Skeletal muscle tissue (tissue), 3 donors: ENCODE measurements at regions not wholly inside any gene's neighbourhood (a gene's known extent, or its start where the extent isn't known, plus 50 kb on each side); places are given as distances from the start of the nearest gene placed in this dataset.
"Not testable (repeated sequence)": the region's sequence is repeated elsewhere in the genome, so short reads cannot be mapped to it uniquely, and the experiment has no call there.

Experiments
- H3K27ac ChIP-seq: one replicate; pipeline ENCODE4 v1.7.0; 2013; ENCODE audit warnings: mild to moderate bottlenecking, low read depth, low read length, inconsistent platforms
- H3K27me3 ChIP-seq, 3 donors: one replicate each; pipeline ENCODE4 v1.7.0; 2013; ENCODE audit warnings: low read length in 3 of 3; ENCODE audit not compliant: control insufficient read depth in 3 of 3, insufficient read depth in 3 of 3
- H3K36me3 ChIP-seq, 3 donors: one replicate each; pipeline ENCODE4 v1.7.0; 2013; ENCODE audit warnings: low read length in 3 of 3; ENCODE audit not compliant: control insufficient read depth in 3 of 3, insufficient read depth in 3 of 3
- H3K4me1 ChIP-seq, 3 donors: one replicate each; pipeline ENCODE4 v1.7.0; 2013; ENCODE audit warnings: low read length in 3 of 3, mild to moderate bottlenecking in 3 of 3; ENCODE audit not compliant: control insufficient read depth in 3 of 3, insufficient read depth in 3 of 3
- H3K4me3 ChIP-seq, 3 donors: one replicate each; pipeline ENCODE4 v1.7.0; 2013; ENCODE audit warnings: low read length in 3 of 3
- H3K9ac ChIP-seq, 3 donors: one replicate each; pipeline ENCODE4 v1.7.0; 2013; ENCODE audit warnings: low read length in 3 of 3, mild to moderate bottlenecking in 3 of 3, moderate library complexity in 2 of 3, low read depth in 1 of 3
- H3K9me3 ChIP-seq, 3 donors: one replicate each; pipeline ENCODE4 v1.7.0; 2013; ENCODE audit warnings: low read length in 3 of 3; ENCODE audit not compliant: control insufficient read depth in 3 of 3
- donor health status: Osteomylitis.

DNA sequence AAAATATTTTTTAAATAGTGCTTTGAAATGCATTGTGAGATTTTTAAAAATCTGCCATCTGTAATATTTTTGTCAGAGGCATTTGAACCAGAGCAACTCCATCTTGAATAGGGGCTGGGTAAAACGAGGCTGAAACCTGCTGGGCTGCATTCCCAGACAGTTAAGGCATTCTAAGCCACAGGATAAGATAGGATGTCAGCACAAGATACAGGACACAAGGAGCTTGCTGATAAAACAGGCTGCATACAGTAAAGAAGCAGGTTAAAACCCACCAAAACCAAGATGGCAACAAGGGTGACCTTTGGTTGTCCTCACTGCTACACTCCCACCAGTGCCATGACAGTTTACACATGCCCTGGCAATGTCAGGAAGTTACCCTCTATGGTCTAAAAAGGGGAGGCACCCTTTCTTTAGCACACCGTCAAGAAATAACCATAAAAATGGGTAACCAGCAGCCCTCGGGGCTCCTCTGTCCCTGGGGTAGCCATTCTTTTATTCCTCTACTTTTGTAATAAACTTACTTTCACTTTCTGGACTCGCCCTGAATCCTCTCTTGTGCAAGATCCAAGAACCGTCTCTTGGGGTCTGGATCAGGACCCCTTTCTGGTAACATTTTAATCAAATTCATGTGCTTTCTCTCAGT lies 273.7 kb downstream of the SEMA3D start:
- Histone ChIP-seq H3K9me3 (no peaks in the 10 kb centered on the region), H3K4me3 (peak overlapping the region in 1 of 3 donors; percentile 27), H3K27me3 (no peaks in the 10 kb centered on the region), H3K4me1 (no peaks in the 10 kb centered on the region), H3K9ac (no peak overlapping the region), H3K36me3 (no peaks in the 10 kb centered on the region), H3K27ac (no peak overlapping the region)

DNA sequence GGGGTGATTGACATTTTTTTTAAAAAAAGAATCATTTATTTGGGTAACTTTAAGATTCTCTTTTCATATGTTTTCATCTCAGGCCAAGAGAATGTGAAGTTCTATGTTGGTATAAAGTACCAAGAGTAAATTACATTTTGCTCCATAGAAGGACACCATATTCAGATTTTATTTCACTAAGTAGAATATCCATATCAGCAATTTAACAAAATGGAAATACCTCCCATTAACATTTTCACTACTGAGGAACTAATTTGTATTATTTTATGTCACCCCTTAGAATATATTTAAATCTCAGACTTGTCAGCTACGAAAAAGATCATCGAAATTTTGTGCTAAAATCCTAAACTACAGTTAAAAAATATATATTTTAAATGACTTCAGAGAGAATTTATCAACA lies 274.3 kb downstream of the SEMA3D start:
- H3K27me3 ChIP-seq = no peaks in the 10 kb centered on the region

GRCh38 chr7:84912018-84912417 lies 274.8 kb downstream of the SEMA3D start:
- H3K9me3 ChIP-seq = no peaks in the 10 kb centered on the region
- H3K4me1 ChIP-seq = no peaks in the 10 kb centered on the region
- H3K4me3 ChIP-seq = no peak overlapping the region
- H3K36me3 ChIP-seq = no peaks in the 10 kb centered on the region
- H3K27ac ChIP-seq = no peak overlapping the region
- no peaks in the 10 kb centered on the region for H3K27me3 ChIP-seq
- H3K9ac ChIP-seq = no peak overlapping the region

More for the DNA sequence above, 274.3 kb downstream of the SEMA3D start:
- Histone ChIP-seq H3K27ac (no peak overlapping the region), H3K9ac (no peak overlapping the region), H3K4me3 (no peak overlapping the region), H3K4me1 (no peaks in the 10 kb centered on the region), H3K36me3 (no peaks in the 10 kb centered on the region), H3K9me3 (no peaks in the 10 kb centered on the region)

GRCh38 chr7:84911077-84911476 lies 275.8 kb downstream of the SEMA3D start:
- Histone ChIP-seq H3K36me3 (no peaks in the 10 kb centered on the region), H3K4me3 (no peak overlapping the region), H3K27me3 (no peaks in the 10 kb centered on the region), H3K9me3 (no peaks in the 10 kb centered on the region), H3K27ac (no peak overlapping the region), H3K4me1 (no peaks in the 10 kb centered on the region), H3K9ac (no peak overlapping the region)

DNA sequence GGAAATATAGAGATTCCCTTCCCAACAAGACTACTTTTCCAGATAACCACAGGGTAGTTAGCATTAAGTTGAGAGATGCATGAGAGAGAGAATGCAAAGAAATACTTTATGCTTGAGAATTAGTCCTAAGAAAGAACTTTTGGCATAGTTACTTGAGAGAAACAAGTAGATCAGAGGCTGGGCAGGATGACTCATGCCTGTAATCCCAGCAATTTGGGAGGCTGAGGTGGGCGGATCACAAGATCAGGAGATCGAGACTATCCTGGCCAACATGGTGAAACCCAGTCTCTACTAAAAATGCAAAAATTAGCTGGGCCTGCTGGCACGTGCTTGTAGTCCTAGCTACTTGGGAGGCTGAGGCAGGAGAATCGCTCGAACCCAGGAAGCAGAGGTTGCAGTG lies 276.5 kb downstream of the SEMA3D start:
- not testable (repeated sequence) for H3K36me3 ChIP-seq, H3K4me3 ChIP-seq, H3K9me3 ChIP-seq, H3K9ac ChIP-seq, H3K27me3 ChIP-seq, H3K4me1 ChIP-seq, H3K27ac ChIP-seq

DNA sequence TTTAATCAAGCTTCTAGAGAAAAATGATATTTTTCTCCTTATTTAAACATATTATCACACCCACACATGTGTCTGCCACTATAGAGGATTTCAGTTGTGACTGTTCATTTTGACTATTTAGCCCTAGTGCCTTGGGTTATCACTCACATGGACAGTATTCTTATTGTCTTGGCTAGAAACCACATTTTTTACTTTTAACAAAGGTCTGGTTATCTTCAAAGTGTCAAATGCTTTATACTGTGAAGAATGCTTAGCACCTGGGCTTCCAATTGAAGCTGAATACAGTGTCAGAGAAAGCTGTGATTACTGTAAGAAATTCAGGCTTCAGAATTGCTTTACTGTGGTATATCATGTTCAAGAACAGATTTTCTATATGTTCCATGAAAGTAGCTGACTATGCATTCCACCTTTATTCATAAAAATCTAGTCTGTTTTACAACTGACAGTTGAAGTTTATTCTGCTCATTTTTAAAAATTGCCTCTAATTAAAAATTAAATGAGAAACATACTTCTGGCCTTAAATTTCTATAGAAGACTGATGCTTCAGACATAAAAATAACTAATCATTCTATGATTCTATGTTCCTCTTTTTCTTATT lies 278.6 kb downstream of the SEMA3D start:
- H3K36me3 ChIP-seq = no peaks in the 10 kb centered on the region
- H3K4me1 ChIP-seq = no peaks in the 10 kb centered on the region
- no peaks in the 10 kb centered on the region for H3K9me3 ChIP-seq
- H3K4me3 ChIP-seq = no peak overlapping the region
- H3K9ac ChIP-seq = no peak overlapping the region
- no peaks in the 10 kb centered on the region for H3K27me3 ChIP-seq
- H3K27ac ChIP-seq = no peak overlapping the region

DNA sequence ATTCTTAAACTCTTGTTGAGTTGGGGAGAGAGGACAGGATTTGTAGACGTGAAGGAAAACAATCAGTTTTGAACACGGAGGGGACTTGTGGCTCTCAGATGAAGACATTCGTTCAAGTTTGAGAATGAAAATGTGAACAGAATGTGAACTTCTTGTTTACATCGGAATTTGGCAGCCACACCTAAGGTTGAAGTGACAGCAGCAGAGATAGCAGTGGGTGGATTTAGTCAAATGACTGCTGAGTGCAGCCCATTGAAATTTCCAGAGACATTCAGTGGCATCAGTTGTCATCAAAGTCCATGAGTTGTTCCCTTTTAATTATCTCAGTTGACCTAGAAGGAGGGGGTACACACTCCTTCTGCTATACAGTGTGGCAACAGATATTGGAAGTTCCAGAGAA lies 280.0 kb downstream of the SEMA3D start:
- Histone ChIP-seq H3K27me3 (no peaks in the 10 kb centered on the region), H3K9me3 (no peaks in the 10 kb centered on the region), H3K4me3 (no peak overlapping the region), H3K27ac (no peak overlapping the region), H3K9ac (no peak overlapping the region), H3K4me1 (no peaks in the 10 kb centered on the region), H3K36me3 (no peaks in the 10 kb centered on the region)

DNA sequence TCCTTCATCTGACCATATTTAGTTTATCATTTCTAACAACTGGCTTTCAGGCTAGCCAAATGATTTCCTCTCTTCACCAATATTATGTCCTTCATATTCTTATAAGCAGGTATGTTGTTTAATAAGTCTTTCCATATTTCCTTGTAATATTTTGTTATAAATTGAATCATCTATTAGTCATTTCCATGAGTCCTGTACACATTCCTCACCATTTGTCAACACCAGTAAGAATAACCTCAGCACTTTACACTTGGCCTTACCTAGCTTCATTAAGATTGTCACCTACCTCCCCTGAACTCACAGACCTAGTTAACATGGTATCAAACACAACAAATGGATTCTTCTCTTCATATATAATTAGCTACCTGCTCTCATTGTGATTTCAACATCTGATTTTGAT lies 282.3 kb downstream of the SEMA3D start:
- Histone ChIP-seq H3K4me1 (no peaks in the 10 kb centered on the region), H3K4me3 (no peak overlapping the region), H3K9ac (no peak overlapping the region), H3K27me3 (no peaks in the 10 kb centered on the region), H3K36me3 (no peaks in the 10 kb centered on the region), H3K9me3 (no peaks in the 10 kb centered on the region), H3K27ac (no peak overlapping the region)

- no peaks in the 10 kb centered on the region for H3K9me3 ChIP-seq
- H3K4me1 ChIP-seq = no peaks in the 10 kb centered on the region
- no peaks in the 10 kb centered on the region for H3K36me3 ChIP-seq
- H3K27ac ChIP-seq = no peak overlapping the region
- H3K27me3 ChIP-seq = no peaks in the 10 kb centered on the region
- H3K9ac ChIP-seq = no peak overlapping the region
- H3K4me3 ChIP-seq = no peak overlapping the region
These were observed 285.5 kb downstream of the SEMA3D start for GRCh38 chr7:84901366-84901765.

DNA sequence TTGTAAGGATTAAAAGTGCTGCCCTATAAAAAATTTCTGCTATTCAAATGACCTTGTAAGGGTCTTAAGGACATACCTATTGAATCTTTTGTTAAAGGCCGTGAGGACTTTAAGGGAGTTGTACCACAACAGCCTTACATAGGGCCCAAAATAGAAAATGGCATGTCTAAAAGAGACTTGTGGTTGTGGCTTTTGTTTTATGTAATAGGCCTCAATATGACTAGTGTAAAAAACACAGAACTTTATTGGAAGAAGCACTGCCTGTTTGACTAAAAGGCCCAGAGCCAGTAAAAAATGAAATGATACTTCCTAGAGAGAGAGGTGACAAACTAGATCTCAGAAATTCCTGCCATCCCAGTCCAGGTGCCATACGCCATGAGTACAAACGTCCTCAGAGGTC lies 286.6 kb downstream of the SEMA3D start:
- H3K27me3 ChIP-seq = no peaks in the 10 kb centered on the region
- H3K4me1 ChIP-seq = no peaks in the 10 kb centered on the region
- H3K9ac ChIP-seq = no peak overlapping the region
- no peaks in the 10 kb centered on the region for H3K9me3 ChIP-seq
- no peak overlapping the region for H3K4me3 ChIP-seq
- H3K36me3 ChIP-seq = no peaks in the 10 kb centered on the region
- no peak overlapping the region for H3K27ac ChIP-seq
